ENCODE measurements at regions not wholly inside any gene's neighbourhood (a gene's known extent, or its start where the extent isn't known, plus 50 kb on each side); places are given as distances from the start of the nearest gene placed in this dataset.

DNA sequence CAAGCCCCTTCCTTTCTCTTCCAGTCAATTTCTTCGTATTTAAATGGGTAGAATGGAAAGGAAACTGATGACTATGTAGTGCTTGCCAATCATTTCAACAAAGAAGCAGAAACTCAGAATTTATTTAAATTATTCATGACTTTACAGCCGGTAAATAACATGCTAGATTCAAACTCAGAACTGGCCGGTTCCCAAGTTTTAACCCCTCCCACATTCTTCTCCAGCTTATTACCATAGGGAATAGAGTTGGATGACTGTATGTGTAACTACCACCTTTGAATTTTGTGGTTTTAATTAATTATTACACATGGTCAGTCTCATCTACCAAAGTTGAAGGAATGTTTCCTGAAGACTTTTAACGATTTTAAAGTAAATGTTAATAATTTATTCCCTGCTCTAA is 819.3 kb upstream of the LRATD1 start:
- no peak for DNase-seq
- no peak overlapping the region for H3K27ac ChIP-seq (replicated peaks)

DNA sequence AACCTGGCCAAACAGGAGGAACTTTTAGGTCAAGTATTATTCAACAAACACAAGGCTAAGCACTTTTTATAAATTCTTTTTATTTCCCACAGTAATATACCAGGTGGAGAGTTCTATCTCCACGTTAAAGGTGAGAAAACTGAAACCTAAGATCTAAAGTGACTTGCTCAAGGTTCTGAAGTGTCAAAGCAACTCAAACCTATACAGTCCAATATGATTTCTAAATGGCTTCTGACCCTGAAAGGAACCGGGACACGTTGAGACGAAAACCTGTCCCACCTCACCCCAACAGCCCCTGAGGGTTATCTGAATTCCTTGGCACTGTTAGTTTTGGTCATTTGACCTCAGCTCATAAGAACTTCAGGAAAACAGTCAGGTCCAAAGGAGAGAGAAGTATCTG is 814.5 kb upstream of the LRATD1 start:
- no peaks in the 10 kb centered on the region for H3K36me3 ChIP-seq
- no peak overlapping the region for H3K4me3 ChIP-seq
- TF ChIP-seq, protein P1, sequence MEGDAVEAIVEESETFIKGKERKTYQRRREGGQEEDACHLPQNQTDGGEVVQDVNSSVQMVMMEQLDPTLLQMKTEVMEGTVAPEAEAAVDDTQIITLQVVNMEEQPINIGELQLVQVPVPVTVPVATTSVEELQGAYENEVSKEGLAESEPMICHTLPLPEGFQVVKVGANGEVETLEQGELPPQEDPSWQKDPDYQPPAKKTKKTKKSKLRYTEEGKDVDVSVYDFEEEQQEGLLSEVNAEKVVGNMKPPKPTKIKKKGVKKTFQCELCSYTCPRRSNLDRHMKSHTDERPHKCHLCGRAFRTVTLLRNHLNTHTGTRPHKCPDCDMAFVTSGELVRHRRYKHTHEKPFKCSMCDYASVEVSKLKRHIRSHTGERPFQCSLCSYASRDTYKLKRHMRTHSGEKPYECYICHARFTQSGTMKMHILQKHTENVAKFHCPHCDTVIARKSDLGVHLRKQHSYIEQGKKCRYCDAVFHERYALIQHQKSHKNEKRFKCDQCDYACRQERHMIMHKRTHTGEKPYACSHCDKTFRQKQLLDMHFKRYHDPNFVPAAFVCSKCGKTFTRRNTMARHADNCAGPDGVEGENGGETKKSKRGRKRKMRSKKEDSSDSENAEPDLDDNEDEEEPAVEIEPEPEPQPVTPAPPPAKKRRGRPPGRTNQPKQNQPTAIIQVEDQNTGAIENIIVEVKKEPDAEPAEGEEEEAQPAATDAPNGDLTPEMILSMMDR (IDR thresholded peaks at IDR 0.05; ENCODE audit: borderline replicate concordance) = no peak
- no peak overlapping the region for H3K27ac ChIP-seq (replicated peaks)
- H3K27me3 ChIP-seq (ENCODE audit: low read depth) = no peaks in the 10 kb centered on the region
- intact Hi-C loops (cut with micrococcal nuclease) = no loop called here
- H3K4me1 ChIP-seq = no peaks in the 10 kb centered on the region
- no peaks in the 10 kb centered on the region for H3K9me3 ChIP-seq (replicated peaks)
- DNase-seq = no peak

More for the DNA sequence above, 819.3 kb upstream of the LRATD1 start:
- no peaks in the 10 kb centered on the region for H3K27me3 ChIP-seq (ENCODE audit: low read depth)
- no peaks in the 10 kb centered on the region for H3K4me1 ChIP-seq
- no peaks in the 10 kb centered on the region for H3K9me3 ChIP-seq (replicated peaks)
- TF ChIP-seq, protein P1 (IDR thresholded peaks at IDR 0.05; ENCODE audit: borderline replicate concordance) = no peak
- no peak overlapping the region for H3K4me3 ChIP-seq
- intact Hi-C loops (cut with micrococcal nuclease) = no loop called here
- H3K36me3 ChIP-seq = no peaks in the 10 kb centered on the region

DNA sequence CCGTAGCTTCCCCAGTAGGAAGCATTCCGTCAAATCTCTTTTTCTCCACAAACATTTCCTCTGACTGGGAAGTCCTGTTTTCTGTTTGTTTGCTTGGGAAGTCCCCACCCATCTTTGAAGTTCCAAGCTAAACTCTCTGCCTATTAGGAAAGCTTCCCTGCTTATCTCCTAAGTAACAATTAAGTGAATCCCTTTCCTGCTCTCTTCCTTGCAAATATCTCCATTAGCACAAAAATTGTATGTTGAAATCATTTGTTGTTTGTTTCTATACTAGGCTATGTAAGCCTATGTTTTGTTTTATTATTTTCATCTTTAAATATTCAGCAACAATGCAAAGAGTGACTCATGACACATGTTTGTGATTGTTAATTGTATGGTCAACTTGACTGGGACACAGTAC is 812.6 kb upstream of the LRATD1 start:
- H3K27me3 ChIP-seq (ENCODE audit: low read depth) = no peaks in the 10 kb centered on the region
- intact Hi-C loops (cut with micrococcal nuclease) = no loop called here

DNA sequence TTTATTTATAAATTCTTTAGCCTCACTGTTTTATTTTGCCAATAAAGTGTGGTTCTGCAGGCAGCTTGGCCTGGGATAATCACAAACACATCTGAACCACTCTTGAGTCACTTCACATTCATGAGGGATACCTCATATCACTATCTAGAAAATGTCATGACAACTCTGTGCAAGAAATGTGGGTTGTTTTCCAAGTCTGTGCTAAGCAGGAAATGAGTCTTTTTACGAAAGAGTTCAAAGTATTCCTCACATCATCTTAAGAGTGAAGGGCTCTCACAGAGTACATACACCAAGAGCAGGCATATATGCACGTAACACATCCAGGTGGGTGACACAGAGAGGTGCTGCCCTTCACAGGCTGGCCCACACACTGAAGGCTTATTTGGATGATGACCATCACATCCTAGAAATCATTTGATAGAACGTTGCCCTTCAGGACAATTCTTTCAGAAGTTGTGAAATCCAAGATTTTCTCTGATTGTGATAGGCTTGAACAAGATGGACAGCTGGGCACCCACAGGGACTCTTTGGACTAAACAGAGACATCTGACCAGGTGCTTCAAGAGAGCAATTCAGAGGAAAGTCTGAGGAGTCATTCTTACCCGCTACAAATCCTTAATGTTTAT is 811.1 kb upstream of the LRATD1 start:
- intact Hi-C loops (cut with micrococcal nuclease) = no loop called here
- H3K4me3 ChIP-seq = no peak overlapping the region
- no peaks in the 10 kb centered on the region for H3K36me3 ChIP-seq
- no peaks in the 10 kb centered on the region for H3K9me3 ChIP-seq (replicated peaks)
- no peak overlapping the region for H3K27ac ChIP-seq (replicated peaks)
- DNase-seq = no peak
- H3K27me3 ChIP-seq (ENCODE audit: low read depth) = no peaks in the 10 kb centered on the region
- TF ChIP-seq, protein P1 (IDR thresholded peaks at IDR 0.05; ENCODE audit: borderline replicate concordance) = no peak
- H3K4me1 ChIP-seq = no peaks in the 10 kb centered on the region

More for the DNA sequence above, 812.6 kb upstream of the LRATD1 start:
- no peak for DNase-seq
- Histone ChIP-seq H3K27ac (replicated peaks) (no peak overlapping the region), H3K36me3 (no peaks in the 10 kb centered on the region), H3K4me1 (no peaks in the 10 kb centered on the region), H3K4me3 (no peak overlapping the region), H3K9me3 (replicated peaks) (no peaks in the 10 kb centered on the region)
- TF ChIP-seq, protein P1 (IDR thresholded peaks at IDR 0.05; ENCODE audit: borderline replicate concordance) = no peak

DNA sequence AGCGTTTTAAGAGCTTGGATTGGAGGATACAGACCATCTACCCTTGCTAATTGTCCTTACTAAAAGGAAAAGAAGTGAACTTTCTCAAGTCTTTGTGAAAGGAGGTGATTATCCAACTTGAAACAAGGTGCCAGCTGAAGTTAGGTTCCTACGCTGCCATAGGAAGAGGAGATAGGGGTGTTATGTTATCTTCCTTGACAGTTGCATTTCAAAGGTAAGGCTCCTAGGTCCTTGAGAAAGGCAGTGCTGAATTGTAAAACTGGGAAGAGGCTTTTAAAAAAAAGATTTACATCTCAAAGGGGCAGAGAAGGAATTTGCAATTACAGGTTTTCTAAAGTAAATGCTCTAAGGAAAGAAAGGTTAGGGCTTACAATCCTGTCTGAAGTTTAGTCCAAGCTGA is 810.2 kb upstream of the LRATD1 start:
- H3K27me3 ChIP-seq (ENCODE audit: low read depth) = no peaks in the 10 kb centered on the region
- no peak for DNase-seq
- H3K9me3 ChIP-seq (replicated peaks) = no peaks in the 10 kb centered on the region
- TF ChIP-seq, protein P1 (IDR thresholded peaks at IDR 0.05; ENCODE audit: borderline replicate concordance) = no peak
- no peak overlapping the region for H3K27ac ChIP-seq (replicated peaks)
- no peak overlapping the region for H3K4me3 ChIP-seq
- intact Hi-C loops (cut with micrococcal nuclease) = no loop called here
- no peaks in the 10 kb centered on the region for H3K4me1 ChIP-seq
- H3K36me3 ChIP-seq = no peaks in the 10 kb centered on the region

All from left ventricle myocardium inferior (tissue), 1 donor.